Stimulated activated CD8-positive, alpha-beta memory T cell treated with anti-CD3 and anti-CD28 coated beads, Interleukin-2, amount 100 ng/mL, for 48 hours (primary cell): ENCODE measurements at regions not wholly inside any gene's neighbourhood (a gene's known extent, or its start where the extent isn't known, plus 50 kb on each side); places are given as distances from the start of the nearest gene placed in this dataset.

Experiments used
- DNase-seq, 2 donors: peaks; one replicate each; pipeline ENCODE4 v3.0.0-alpha.2; 2020; ENCODE audit warnings: low read depth in 2 of 2

DNA sequence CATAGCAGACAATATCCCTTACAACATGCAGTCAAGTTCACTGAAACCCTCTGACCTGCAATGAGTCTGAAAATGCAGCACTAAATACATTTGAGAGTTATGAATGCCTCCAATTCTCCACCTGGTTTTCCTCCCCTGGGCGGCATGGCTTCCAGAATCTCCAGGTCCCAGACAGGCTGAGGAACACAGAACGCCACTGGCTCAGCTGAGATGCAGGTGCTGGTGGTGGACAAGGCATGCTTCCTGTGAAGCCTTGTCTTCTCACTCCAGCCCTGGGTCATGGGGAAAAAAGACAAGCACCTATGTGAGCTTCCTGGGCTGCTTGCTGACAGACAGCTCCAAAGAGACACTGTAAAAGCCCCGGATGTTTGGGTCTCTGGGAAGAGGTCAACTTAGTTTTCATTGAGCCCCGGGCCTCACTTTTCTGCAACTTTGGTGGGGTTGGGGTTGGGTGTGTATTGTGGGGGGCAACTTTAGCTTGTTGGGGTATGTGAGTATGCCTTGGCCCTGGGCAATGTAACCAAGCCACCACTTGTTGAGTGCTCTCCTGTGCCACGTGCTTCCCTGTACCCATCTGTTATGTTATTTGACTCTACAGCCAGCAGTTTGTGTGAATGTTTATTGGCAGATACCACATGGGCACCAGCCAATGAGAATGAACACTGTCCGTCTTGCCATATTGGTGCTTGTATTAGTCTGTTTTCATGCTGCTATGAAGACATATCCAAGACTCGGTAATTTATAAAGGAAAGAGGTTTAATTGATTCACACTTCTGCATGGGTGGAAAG, 127.8 kb downstream of the EMX2 start:
- DNase-seq: no peak

DNA sequence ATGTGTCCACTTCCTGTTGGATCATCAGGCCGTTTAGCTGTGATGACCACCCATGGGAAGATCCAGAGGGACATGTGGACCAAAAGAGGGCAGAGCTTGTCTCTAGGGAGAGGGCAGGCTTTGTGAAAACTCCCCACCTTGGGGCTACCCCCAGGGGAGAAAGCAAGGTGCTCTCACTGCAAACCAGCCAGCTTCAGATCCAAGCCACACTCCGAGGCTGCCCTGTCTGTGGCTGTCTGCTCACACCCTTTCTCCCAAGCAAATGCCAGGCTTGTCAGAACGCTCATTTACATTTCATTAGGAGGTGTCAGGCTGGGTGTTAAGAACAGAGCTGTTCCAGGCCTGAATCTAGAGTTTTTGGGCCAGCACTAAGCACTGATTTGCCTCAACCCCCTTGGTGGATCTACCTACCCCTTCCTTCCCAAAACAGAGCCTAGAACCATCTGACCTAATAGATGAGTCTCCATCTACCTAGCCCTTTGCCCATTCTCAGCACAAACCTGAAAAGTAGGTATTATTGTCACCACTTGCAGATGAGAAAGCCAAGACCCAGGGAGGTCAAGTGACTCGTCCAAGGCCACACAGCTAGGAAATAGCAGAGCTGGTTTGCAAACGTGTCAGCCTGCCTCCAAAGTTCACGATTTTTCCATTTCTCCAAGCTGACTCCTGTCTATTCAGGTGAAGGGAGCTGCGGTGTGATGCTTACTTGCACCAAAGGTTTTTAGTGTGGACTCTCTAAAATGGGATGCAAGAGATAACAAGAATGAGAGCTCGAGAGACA, 130.9 kb downstream of the EMX2 start:
- DNase-seq: no peak

DNA sequence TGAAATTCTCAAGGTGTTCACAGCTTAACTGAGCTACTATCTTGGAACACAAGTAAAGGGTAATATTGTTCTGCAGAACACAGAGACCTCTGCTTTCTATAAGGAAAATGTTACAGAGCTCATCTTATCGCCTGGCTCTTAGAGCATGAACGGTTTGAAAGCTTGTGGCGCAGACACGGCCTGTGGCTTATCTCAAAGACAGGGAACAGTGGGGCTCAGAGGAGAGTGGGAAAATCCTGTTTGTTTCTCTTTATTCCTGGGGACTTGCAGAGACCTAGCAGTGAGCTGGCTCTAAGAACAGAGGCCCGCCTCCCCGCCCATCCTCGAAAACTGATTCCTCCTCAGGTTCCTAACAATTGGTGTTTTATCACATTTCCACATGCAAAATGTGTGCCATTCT, 131.7 kb downstream of the EMX2 start:
- no peak for DNase-seq

DNA sequence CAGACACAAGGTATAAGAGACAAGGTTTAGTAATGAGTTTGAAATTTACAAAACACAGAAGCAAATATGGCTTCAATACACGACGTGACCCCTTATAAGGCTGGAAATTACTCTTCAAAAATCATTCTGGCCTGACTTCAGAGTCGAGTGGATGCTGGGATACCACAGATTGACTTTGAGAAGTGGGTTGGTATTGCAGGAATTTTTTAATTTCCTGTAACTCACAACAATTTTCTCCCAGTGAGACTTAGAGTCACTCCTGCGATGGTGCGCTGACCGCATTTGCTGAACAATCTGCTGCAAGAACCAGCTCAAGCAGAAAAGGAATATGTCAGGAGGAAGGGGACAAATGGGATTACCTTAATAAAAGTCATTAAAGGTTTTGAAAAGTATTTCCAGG, 132.1 kb downstream of the EMX2 start:
- no peak for DNase-seq

DNA sequence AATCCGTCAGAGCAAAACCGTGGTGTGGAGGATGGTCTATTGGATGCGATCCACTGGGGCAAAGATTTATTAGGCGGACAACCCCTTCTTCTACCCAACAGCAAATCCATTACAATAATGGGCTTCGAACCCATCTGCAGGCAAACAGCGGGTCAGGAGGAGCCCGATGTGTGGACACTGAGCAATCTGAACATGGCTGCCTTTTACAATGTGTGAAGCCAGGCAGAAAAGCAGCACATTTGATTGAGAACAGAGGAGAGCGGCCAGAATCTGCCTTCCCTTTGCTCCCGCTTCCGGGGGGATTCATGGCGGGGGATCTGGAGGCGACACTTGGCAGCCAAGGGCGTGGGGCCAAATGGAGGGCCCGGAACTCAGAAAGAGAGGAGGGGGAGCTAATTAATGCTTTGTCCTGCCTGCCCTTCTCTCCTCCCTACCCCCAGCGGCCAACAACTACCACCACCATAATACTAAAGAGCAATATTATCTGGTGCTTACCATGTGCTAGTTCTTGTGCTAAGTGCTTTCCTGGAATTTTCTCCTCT, 133.0 kb downstream of the EMX2 start:
- DNase-seq: no peak

DNA sequence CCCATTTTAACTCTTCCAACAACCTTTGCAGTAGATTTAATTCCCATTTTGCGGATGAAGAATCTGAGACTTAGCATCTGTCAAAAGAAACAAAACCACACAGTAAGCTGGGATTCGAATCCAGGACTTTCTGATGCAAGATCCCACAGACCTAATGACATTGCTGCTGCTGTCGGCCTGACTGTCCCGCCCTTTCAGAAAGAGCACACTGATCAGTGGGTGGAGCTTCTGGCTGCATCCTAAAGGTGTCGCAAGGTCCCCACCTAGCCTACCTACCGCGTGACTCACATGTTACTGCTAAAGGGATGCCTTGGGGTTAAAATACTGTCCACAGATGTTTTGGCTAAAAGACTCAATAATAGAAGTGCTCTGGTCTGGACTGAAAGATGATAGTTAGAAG, 134.7 kb downstream of the EMX2 start:
- no peak for DNase-seq

DNA sequence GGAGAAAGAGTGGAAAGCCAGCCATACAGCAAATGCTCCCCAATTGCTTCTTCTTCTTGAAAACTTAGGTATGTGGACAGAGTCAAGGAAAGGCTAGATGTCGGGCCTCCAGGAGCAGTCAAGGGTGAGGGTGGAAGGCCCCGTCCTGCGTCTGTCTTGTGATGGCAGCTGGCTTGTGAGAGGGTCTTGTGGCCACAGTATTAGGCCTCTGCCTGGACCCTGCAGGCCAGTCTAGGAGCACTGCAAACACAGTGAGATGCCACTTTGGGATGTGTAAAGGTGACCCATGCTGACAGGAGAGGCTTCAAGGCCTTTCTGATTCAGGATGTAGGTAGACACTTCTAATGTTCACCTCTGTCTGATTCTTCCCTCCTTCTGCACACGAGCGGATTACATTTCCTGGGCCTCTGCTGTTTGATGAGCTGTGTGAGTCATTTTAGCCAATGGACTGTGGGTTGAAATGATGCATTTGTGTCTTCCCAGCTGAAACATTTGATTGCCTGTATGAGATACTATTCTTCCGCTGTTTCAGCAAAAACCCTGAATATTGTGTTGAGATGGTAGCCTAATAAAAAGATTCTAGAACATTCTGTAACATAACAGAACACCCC, 135.4 kb downstream of the EMX2 start:
- DNase-seq: no peak

DNA sequence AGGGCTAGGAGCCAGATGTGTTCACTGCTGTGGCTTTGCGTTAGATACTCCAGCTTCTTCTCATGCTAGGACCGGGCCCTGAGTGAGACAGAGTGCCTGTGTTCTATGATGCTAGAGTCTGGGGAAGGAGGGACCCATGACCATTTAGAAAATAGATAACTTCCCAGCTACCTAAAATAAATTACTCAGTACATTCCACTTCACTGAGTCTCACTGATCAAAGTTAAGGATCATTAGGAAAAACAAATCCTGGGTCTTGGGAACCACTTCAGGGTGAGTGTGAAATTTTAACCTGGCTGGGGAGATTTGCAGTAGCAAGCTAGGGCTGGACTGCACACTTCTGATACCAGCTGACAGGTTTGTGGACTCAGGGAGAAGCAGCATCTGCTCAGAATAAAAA, 138.1 kb downstream of the EMX2 start:
- DNase-seq: no peak

DNA sequence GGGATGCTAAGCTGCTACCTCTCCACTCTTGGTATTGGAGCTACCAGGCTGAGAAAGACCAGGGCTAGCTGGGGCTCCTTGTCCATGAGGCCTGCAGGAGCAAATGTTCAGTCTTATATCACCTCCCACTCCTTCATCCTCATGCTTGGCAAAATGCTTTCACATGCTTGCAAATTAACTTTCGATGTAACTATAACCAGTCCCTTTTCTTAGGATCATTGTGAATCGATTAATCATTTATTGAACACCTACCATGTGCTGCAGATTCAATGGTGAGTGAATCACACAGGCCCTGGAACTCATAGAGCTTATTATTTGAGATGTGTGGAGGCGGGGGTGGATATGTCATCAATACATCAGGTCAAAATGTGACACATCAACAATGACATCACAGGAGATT, 138.6 kb downstream of the EMX2 start:
- no peak for DNase-seq

DNA sequence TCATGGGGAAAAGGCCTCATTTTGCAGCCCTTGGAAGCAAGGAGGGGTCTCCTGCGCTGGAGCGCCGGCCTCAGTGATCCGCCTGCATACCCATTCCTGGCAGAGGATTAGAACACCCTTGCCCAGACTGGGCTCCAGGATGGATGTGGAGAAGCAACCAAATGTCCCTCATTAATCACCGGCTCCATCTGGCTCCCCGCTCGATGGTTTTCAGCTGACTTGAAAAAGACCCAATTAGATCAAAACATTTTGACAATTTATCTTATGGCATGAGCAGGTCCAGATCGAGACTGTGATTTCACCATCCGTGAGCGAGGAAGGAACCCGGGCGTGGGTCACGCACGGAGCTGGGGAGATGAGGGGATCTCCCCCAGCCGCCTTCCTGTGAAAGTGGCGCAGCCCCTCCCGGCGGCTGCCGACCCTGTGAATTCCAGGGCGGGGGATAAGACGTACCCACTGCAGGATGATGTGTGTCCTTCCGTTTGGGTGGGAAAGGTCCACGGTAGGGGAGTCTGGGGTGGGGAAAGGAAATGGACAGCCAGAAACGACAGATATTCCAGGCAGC, 141.6 kb downstream of the EMX2 start:
- DNase-seq: no peak

DNA sequence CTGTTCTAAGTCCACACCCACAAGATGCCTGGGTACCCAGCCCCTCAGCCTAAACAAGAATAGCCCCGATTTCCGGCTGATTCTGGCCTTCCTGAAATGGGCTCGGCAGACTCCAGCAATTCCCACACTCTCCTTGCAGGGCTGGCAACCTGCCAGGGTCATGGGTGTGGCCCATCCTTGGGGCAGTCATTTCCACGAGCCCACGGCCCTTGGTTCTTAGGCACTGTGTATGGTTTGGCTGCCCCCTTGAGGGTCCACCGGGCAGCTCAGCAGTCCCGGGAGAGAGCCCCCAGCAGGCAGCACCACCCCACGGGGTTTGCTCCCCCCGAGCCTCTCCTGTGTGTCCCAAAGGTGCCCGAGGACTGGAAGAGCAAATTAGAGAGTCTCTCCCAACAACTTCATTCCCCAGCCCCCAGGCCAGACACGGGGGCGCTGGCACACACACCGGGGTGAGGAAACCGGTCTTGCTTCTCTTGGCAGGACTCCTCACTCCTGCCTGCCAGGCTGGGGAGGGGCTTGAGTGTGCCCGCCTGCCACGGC, 142.2 kb downstream of the EMX2 start:
- DNase-seq: no peak

DNA sequence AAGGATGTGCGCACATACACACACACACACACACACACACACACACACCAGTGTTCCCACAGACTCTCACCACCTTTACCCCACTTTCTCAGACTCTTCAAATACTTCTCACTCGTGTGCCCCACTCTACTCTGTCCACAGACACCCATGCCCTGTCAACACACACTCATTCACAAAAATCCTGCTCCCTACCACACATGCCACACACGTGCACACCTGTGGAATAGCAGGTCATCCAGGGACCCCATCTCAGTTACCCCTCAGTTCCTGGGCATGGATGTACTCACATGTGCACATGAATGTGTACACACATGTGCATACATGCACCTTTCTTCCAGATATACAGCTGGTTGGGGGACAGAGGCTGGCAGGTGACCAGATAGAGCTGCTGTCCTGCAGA, 142.9 kb downstream of the EMX2 start:
- DNase-seq: no peak

DNA sequence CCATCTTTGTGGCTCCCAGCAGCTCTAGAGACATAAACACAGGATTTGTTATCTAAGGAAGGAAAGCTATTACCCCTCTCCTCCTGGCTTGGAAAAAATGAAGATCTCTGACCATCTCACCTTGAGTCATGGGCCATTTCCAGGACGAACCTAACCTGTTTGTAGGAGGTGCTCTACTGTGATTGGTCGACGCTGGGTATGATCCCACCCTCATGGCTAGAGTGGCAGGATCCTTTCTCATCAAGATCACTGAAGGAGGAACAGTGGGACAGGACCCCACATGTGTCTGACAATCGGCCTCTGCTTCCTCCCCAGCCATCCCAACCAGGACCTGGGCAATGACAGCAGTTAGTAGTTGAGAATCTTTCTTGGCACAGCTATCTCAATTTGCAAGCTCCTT, 144.1 kb downstream of the EMX2 start:
- DNase-seq: no peak

DNA sequence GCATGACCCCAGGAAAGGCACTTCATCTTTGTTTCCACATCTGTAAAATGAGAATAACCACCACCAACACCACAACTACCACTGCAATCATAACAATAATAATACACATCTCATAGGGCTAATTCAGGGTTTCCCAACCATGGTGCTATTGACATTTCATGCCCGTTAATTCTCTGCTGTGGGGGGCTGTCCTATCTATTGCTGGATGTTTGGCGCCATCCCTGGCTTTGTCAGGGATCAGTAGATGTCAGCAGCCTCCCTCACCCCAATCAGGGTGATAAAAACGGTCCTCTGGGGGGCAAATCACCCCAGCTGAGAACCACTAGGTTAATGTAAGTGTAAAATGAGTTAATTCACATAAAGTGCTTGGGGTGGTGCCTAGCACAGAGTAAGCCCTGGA, 145.8 kb downstream of the EMX2 start:
- DNase-seq: no peak

DNA sequence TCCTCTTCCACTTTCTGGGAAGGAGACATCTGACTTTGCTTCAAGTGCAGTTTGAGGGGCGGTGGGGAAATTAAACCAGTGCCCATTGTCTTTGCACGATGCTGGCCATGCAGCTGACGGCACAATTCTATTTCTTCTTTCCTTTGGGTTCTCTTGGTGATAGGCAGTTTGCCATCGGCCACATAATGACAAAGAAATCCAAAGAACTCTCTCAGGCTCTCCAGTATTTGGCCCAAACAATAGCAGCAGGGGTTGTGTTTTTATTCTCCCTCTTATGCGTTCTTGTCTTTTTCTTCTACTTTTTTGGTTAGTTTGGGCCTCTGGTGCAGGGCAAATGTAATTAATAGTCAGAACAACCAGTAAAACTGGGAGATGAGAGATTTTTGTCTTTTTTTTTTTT, 147.0 kb downstream of the EMX2 start:
- DNase-seq: no peak

DNA sequence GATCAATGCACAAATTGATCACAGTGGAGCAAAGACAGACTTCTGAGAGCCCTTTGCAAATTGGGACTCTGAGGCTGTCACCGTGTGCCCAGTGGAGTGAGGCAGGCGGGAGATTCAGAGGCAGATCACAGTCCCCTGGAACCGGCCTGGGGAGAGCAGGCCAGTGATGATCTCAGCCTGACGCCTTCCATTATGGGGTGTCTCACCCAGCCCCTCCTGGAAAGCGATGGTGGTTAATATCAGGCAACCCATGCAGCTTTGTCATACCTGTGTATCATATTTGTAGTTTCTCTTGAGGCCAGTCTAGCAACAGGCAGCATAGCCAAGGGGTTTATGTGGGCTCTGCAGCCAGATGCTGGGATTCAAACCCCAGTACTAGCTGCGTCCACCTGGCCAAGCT, 147.8 kb downstream of the EMX2 start:
- no peak for DNase-seq

DNA sequence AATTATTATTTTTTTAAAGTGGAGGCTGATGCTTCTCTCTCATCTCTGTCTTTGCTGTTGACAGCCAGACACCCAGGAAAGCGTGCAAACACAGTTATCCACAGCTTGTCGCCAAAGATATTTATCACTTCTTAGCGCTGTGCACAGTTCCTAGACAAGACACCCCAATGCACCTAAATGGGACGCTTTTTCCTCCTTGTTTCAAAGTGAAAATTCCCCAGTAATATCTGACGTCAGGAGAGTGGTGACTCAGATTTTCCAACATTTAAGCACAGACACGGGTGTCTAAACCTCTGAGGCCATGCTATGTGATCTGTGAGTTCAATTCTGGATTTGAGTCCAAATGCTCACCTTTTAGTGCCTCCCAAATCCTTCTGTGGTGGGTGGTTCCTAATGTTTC, 151.6 kb downstream of the EMX2 start:
- no peak for DNase-seq

DNA sequence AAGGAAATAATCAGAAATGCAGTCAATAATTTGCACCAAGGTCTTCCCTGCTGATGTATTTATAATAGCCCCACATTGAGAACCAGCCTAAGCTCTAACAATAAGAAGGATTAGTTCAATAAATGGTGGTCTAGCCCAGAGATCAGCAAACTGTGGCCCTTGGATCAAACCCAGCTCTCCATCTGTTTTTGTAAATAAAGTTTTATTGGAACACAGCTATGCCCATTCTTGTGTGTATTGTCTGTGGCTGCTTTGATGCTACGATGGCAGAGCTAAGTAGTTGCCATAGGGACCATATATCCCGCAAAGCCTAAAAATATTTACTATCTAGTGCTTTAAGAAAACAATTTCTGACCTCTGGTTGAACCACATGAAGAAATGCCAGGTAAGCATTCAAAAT, 154.9 kb downstream of the EMX2 start:
- no peak for DNase-seq

DNA sequence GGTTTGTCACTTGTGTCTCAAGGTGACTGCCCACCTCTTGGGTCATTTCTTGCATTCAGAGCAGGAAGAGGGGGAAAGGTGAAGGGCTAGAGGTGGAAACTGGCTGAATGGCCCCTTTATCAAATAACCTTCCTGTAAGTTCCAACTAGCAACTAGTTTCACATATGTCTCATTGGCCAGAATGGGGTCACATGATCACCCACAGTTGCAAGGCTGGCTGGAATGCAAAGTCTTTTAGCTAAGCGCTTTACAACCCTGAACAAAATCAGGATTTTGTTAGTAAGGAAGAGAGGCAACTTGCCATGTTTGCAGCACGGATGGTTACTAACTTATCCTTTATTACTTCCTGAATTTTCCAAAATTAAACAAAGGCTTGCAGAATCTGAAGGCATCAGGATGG, 156.3 kb downstream of the EMX2 start:
- no peak for DNase-seq

DNA sequence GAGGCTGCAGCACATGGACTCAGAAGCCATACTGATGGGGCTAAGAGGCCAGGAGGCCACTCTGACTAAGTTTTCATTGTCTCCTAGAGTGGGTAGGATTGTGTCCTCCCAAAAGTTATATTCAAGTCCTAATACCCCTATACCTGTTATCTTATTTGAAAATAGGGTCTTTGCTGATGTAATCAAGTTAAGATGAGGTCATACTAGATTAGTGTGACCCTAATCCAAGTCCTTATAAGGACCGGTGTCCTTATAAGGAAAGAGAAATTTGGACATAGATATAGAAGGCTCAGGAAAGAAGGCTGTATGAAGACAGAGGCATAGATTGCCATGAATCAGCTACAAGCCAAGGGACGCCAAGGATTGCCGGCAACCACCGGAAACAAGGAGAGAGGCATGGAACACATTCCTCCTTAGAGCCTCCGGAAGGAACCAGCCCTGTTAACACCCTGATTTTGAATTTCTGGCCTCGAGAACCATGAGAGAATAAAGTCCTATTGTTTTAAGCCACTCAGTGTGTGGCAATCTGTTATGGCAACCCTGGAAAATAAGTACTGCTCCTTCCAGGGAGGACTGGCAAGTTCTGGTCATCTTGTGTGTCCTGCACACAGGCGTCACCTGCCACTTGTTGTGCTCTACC, 157.0 kb downstream of the EMX2 start:
- DNase-seq: no peak

DNA sequence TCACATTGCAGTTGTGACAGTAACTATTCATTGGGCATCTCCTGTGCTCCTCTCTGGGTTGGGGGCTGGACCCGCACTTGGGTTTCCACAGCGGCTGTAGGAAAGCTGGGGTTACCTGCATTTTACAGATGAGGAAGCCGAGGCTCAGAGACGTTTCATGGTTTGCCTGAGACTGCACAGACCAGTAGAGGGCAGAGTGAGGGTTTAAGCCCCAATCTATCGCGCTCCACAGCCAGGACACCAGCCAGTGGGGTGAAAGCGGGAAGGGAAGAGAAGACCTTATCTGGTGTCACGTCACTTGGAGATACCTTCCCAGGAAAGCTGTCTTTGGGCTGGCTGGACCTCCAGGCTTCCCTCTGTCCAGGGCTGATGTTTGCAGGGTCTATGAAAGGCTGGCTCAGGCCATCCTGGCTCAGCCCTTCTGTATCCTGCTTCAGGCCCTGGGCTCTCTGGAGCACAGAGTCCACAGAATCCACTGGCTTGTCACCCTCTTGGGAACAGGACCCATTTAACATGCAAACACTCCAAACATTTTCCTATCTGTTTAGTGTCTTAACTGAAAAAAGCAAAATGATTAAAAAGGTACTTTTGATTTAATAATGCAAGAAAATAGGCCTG, 167.7 kb downstream of the EMX2 start:
- no peak for DNase-seq
